GM12864 (cell line): ENCODE measurements at regions not wholly inside any gene's neighbourhood (a gene's known extent, or its start where the extent isn't known, plus 50 kb on each side); places are given as distances from the start of the nearest gene placed in this dataset.

Experiments
- DNase-seq: peaks from one replicate; pipeline ENCODE4 v3.0.0-alpha.2; 2011; ENCODE audit warnings: low read depth
- H3K4me3 ChIP-seq: 2 replicates; pipeline ENCODE4 v1.5.1; 2011; ENCODE audit warnings: mild to moderate bottlenecking, low read depth, low read length, control low read depth
- TF ChIP-seq, protein P1 (sequence below): IDR thresholded peaks from 2 replicates; pipeline ENCODE4 v1.5.1; 2011; ENCODE audit warnings: low read depth, mild to moderate bottlenecking, moderate library complexity, low read length, control low read depth, inconsistent platforms; ENCODE audit errors: missing control alignments

- no peak overlapping the region for H3K4me3 ChIP-seq
- DNase-seq, result no peak
- TF ChIP-seq, protein P1, sequence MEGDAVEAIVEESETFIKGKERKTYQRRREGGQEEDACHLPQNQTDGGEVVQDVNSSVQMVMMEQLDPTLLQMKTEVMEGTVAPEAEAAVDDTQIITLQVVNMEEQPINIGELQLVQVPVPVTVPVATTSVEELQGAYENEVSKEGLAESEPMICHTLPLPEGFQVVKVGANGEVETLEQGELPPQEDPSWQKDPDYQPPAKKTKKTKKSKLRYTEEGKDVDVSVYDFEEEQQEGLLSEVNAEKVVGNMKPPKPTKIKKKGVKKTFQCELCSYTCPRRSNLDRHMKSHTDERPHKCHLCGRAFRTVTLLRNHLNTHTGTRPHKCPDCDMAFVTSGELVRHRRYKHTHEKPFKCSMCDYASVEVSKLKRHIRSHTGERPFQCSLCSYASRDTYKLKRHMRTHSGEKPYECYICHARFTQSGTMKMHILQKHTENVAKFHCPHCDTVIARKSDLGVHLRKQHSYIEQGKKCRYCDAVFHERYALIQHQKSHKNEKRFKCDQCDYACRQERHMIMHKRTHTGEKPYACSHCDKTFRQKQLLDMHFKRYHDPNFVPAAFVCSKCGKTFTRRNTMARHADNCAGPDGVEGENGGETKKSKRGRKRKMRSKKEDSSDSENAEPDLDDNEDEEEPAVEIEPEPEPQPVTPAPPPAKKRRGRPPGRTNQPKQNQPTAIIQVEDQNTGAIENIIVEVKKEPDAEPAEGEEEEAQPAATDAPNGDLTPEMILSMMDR, result no peak
Observed at GRCh38 chr5:154131817-154132216, 58.7 kb upstream of the GALNT10 start.

DNA sequence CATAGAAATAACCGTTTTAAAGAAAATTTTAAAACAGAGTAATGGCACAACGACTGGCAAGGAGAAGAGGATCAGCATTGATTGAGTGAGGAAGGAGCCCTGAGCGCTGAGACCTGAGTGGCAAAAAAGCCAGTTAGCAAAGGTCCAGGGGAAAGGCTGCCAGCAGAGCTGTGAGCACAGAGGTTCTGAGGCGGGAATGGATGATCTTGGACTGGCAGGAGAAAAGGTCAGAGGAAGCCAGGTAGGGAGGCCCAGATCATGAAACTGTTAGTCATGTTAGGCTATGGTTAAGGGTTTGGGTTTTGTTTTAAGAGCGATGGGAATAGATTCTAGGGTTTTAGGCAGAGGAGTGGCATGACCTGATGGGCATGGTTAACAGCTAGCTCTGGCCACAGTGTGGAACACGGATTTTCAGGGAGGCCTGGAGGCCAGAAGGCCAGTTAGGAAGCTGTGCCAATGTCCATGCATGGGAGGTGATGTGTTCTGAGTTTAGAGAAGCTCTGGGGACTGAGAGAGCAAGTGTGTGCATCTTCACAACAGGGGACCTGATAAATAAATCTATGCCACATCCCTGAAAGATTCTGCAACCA lies 57.7 kb upstream of the GALNT10 start:
- no peak for DNase-seq
- no peak overlapping the region for H3K4me3 ChIP-seq
- TF ChIP-seq, protein P1, result no peak

GRCh38 chr5:154133591-154133990 lies 56.9 kb upstream of the GALNT10 start:
- TF ChIP-seq, protein P1, result no peak
- H3K4me3 ChIP-seq, result no peak overlapping the region
- no peak for DNase-seq

GRCh38 chr5:154134499-154134898 lies 56.0 kb upstream of the GALNT10 start:
- TF ChIP-seq, protein P1, result no peak
- DNase-seq, result no peak
- H3K4me3 ChIP-seq, result no peak overlapping the region

DNA sequence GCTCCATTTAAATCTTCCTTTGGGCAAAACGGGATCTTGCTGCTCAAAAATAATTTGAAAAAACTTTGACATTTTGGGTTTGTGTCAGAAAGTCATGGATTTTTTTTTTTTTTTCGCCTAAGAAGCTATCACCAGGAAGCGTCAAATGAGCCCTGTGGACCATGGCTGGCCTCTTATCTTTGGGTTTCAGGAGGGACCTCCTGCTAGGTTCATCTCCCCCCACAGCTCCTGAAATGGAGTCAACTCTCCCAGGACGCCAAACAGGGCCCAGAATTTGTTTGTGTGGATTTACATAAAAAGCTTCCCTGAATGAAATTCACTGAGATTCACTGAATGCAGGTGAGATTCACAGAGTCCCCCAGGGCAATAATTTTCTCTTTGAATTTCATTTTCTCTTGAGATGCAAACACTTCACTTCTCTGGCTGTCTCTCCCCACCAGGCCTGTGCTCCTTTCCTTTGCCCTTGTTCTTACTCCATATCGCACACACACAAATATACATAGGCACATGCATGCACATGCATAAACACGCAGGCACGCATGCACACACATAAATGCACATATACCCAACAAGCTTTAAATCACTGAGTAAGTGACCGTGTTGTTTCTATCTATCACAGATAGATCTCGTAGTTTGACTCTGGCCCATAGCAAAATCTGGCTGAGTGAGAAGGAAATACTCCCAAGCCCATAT lies 55.3 kb upstream of the GALNT10 start:
- H3K4me3 ChIP-seq, result no peak overlapping the region
- TF ChIP-seq, protein P1, result no peak
- no peak for DNase-seq

DNA sequence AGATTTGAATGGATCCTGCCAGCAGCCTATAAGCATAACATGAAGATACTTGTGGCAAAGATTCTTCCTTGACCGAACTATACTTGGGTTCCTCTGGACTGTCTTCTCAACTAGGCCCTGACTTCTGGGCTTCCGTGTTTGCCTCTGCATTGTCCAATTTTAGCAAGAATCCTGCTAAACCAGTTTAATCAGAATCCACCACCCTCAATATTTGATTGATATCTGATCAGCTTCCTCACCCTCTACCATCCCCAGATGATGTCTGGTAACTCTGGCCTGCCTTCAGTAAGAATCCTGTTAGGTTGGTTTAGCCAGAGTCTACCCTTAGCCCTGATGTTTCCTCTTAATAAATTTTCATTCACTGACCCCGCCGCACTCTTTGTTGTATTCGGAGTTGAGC lies 54.4 kb upstream of the GALNT10 start:
- no peak overlapping the region for H3K4me3 ChIP-seq
- TF ChIP-seq, protein P1, result no peak
- DNase-seq, result no peak

- TF ChIP-seq, protein P1, result no peak
- H3K4me3 ChIP-seq, result no peak overlapping the region
- DNase-seq, result no peak
Observed at GRCh38 chr5:154138701-154139100, 51.8 kb upstream of the GALNT10 start.
